Erythroblast (primary cell): ENCODE measurements at regions not wholly inside any gene's neighbourhood (a gene's known extent, or its start where the extent isn't known, plus 50 kb on each side); places are given as distances from the start of the nearest gene placed in this dataset.

ENCODE experiments used
- GATA1 ChIP-seq: IDR thresholded peaks from 2 replicates; pipeline ENCODE4 v1.6.1; 2011; ENCODE audit warnings: low read depth, mild to moderate bottlenecking, control low read depth, low read length, moderate library complexity
- POLR2A ChIP-seq: IDR thresholded peaks from 2 replicates; pipeline ENCODE4 v1.6.1; 2011; ENCODE audit warnings: mild to moderate bottlenecking, low read length

- no peak for TF ChIP-seq POLR2A
- TF ChIP-seq GATA1 = no peak
These were observed 542.9 kb downstream of the MN1 start for GRCh38 chr22:27258616-27259172.
